ENCODE measurements at regions not wholly inside any gene's neighbourhood (a gene's known extent, or its start where the extent isn't known, plus 50 kb on each side); places are given as distances from the start of the nearest gene placed in this dataset.
"Not testable (repeated sequence)": the region's sequence is repeated elsewhere in the genome, so short reads cannot be mapped to it uniquely, and the experiment has no call there.

- RAD21 ChIA-PET (ENCODE audit: unreplicated experiment), result no interaction called here
- CTCF ChIA-PET, result no interaction called here
- DNase-seq (ENCODE audit: low read depth, low spot score), result no peak
- no peaks in the 10 kb centered on the region for H3K27me3 ChIP-seq (replicated peaks in 1 of 2; ENCODE audit: control insufficient read depth in 2 of 2, insufficient read depth in 2 of 2, low read length in 1 of 2)
- TF ChIP-seq RUNX3 (IDR thresholded peaks at IDR 0.05; ENCODE audit: low read length), result no peak
- TF ChIP-seq SP1 (IDR thresholded peaks at IDR 0.05; ENCODE audit: low read depth, low read length), result no peak
- no peak for TF ChIP-seq LARP7 (IDR thresholded peaks at IDR 0.05)
- TF ChIP-seq MEF2B (IDR thresholded peaks at IDR 0.05; ENCODE audit: partially characterized antibody, poor library complexity, severe bottlenecking), result no peak
- no peak for TF ChIP-seq HDAC6 (IDR thresholded peaks at IDR 0.05; ENCODE audit: unreplicated experiment)
- TF ChIP-seq, protein P1, sequence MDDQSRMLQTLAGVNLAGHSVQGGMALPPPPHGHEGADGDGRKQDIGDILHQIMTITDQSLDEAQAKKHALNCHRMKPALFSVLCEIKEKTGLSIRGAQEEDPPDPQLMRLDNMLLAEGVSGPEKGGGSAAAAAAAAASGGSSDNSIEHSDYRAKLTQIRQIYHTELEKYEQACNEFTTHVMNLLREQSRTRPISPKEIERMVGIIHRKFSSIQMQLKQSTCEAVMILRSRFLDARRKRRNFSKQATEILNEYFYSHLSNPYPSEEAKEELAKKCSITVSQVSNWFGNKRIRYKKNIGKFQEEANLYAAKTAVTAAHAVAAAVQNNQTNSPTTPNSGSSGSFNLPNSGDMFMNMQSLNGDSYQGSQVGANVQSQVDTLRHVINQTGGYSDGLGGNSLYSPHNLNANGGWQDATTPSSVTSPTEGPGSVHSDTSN (IDR thresholded peaks at IDR 0.05; ENCODE audit: insufficient replicate concordance, low read depth, low read length), result no peak
- WGBS (ENCODE audit: insufficient coverage, insufficient replicate concordance, low lambda C conversion rate, missing lambda C conversion rate), result 0% methylated on average over 1 of the region's 1 CpG
- no TSS peak for BruUV-seq (replicated peaks)
- H3K27ac ChIP-seq (ENCODE audit: control insufficient read depth, insufficient read depth), result no peak overlapping the region
- H4K20me1 ChIP-seq (ENCODE audit: control insufficient read depth, insufficient read depth), result no peaks in the 10 kb centered on the region
- SMC1A ChIA-PET (ENCODE audit: uncharacterized antibody, unreplicated experiment), result no interaction called here
- no peak for FAIRE-seq
- no peak for ATAC-seq
- H3K9me3 ChIP-seq (replicated peaks; ENCODE audit: control insufficient read depth, insufficient read depth, low read length), result no peaks in the 10 kb centered on the region
- intact Hi-C loops (cut with micrococcal nuclease; ENCODE audit: unreplicated experiment) (no loop called here), in situ Hi-C loops (cut with MboI) (no loop called here)
- H3K36me3 ChIP-seq (ENCODE audit: control insufficient read depth in 2 of 2, insufficient read depth in 2 of 2, low read length in 1 of 2), result no peaks in the 10 kb centered on the region
- no peak overlapping the region for H3K4me3 ChIP-seq
- POLR2A ChIA-PET, result no interaction called here
- H2AFZ ChIP-seq (ENCODE audit: control insufficient read depth, low read depth, low read length), result no peak overlapping the region
- H3K4me1 ChIP-seq (ENCODE audit: control insufficient read depth, insufficient read depth, low read length), result no peaks in the 10 kb centered on the region
- no peaks in the 10 kb centered on the region for H3K79me2 ChIP-seq (ENCODE audit: control insufficient read depth, insufficient read depth, low read length)
- H3K4me2 ChIP-seq (ENCODE audit: control insufficient read depth, insufficient read depth), result no peak overlapping the region
- H3K9ac ChIP-seq (ENCODE audit: control insufficient read depth, insufficient read depth, low read length), result no peak overlapping the region
Observed at GRCh38 chrX:128616933-128617332, 564.7 kb upstream of the ACTRT1 start.

GRCh38 chrX:128606817-128607216 is 554.6 kb upstream of the ACTRT1 start:
- H3K27ac ChIP-seq (ENCODE audit: control insufficient read depth, insufficient read depth); DNase-seq (ENCODE audit: low read depth, low spot score); H3K79me2 ChIP-seq (ENCODE audit: control insufficient read depth, insufficient read depth, low read length); H2AFZ ChIP-seq (ENCODE audit: control insufficient read depth, low read depth, low read length); H3K9ac ChIP-seq (ENCODE audit: control insufficient read depth, insufficient read depth, low read length); H3K36me3 ChIP-seq (ENCODE audit: control insufficient read depth in 2 of 2, insufficient read depth in 2 of 2, low read length in 1 of 2); H3K4me3 ChIP-seq; H3K4me1 ChIP-seq (ENCODE audit: control insufficient read depth, insufficient read depth, low read length); POLR2A ChIA-PET; FAIRE-seq; in situ Hi-C loops (cut with MboI); H3K4me2 ChIP-seq (ENCODE audit: control insufficient read depth, insufficient read depth); RAD21 ChIA-PET (ENCODE audit: unreplicated experiment); ATAC-seq; intact Hi-C loops (cut with micrococcal nuclease; ENCODE audit: unreplicated experiment); H3K27me3 ChIP-seq (replicated peaks in 1 of 2; ENCODE audit: control insufficient read depth in 2 of 2, insufficient read depth in 2 of 2, low read length in 1 of 2); CTCF ChIA-PET; H4K20me1 ChIP-seq (ENCODE audit: control insufficient read depth, insufficient read depth); SMC1A ChIA-PET (ENCODE audit: uncharacterized antibody, unreplicated experiment); H3K9me3 ChIP-seq (replicated peaks; ENCODE audit: control insufficient read depth, insufficient read depth, low read length); BruUV-seq (replicated peaks): not testable (repeated sequence)
- WGBS (ENCODE audit: insufficient coverage, insufficient replicate concordance, low lambda C conversion rate, missing lambda C conversion rate), result 83% methylated on average over 9 of the region's 16 CpGs

- H2AFZ ChIP-seq (ENCODE audit: control insufficient read depth, low read depth, low read length); H3K27me3 ChIP-seq (replicated peaks in 1 of 2; ENCODE audit: control insufficient read depth in 2 of 2, insufficient read depth in 2 of 2, low read length in 1 of 2); DNase-seq (ENCODE audit: low read depth, low spot score); H4K20me1 ChIP-seq (ENCODE audit: control insufficient read depth, insufficient read depth); H3K36me3 ChIP-seq (ENCODE audit: control insufficient read depth in 2 of 2, insufficient read depth in 2 of 2, low read length in 1 of 2); CTCF ChIA-PET; H3K79me2 ChIP-seq (ENCODE audit: control insufficient read depth, insufficient read depth, low read length); FAIRE-seq; H3K9ac ChIP-seq (ENCODE audit: control insufficient read depth, insufficient read depth, low read length); H3K27ac ChIP-seq (ENCODE audit: control insufficient read depth, insufficient read depth); RAD21 ChIA-PET (ENCODE audit: unreplicated experiment); H3K9me3 ChIP-seq (replicated peaks; ENCODE audit: control insufficient read depth, insufficient read depth, low read length); H3K4me2 ChIP-seq (ENCODE audit: control insufficient read depth, insufficient read depth); POLR2A ChIA-PET; ATAC-seq; intact Hi-C loops (cut with micrococcal nuclease; ENCODE audit: unreplicated experiment); in situ Hi-C loops (cut with MboI); H3K4me3 ChIP-seq; BruUV-seq (replicated peaks); SMC1A ChIA-PET (ENCODE audit: uncharacterized antibody, unreplicated experiment); H3K4me1 ChIP-seq (ENCODE audit: control insufficient read depth, insufficient read depth, low read length): not testable (repeated sequence)
- WGBS (ENCODE audit: insufficient coverage, insufficient replicate concordance, low lambda C conversion rate, missing lambda C conversion rate), result 31% methylated on average over 8 of the region's 31 CpGs
Observed at GRCh38 chrX:128606357-128606756, 554.2 kb upstream of the ACTRT1 start.
